ENCODE measurements at regions not wholly inside any gene's neighbourhood (a gene's known extent, or its start where the extent isn't known, plus 50 kb on each side); places are given as distances from the start of the nearest gene placed in this dataset.
"Not testable (repeated sequence)": the region's sequence is repeated elsewhere in the genome, so short reads cannot be mapped to it uniquely, and the experiment has no call there.

GRCh38 chr15:23764716-23765115 lies 77.6 kb upstream of the NDN start:
- no peak overlapping the region for H3K4me2 ChIP-seq (ENCODE audit: low read length)
- no peaks in the 10 kb centered on the region for H3K36me3 ChIP-seq (ENCODE audit: control insufficient read depth in 1 of 2, insufficient read depth in 2 of 2, low read length in 2 of 2)
- RAD21 ChIA-PET (ENCODE audit: low non-redundant PET in 1 of 2, low total read pairs in 2 of 2, uncharacterized antibody in 2 of 2, unreplicated experiment in 2 of 2) = no interaction called here
- no peak overlapping the region for H2AFZ ChIP-seq (ENCODE audit: low read depth, low read length, poor library complexity, severe bottlenecking)
- no peaks in the 10 kb centered on the region for H3K27me3 ChIP-seq (ENCODE audit: insufficient read depth, low read length)
- H3K9me3 ChIP-seq (ENCODE audit: control insufficient read depth in 1 of 2, insufficient read depth in 1 of 2, low read depth in 1 of 2, low read length in 2 of 2) = peaks cover 11 to 44% of the 10 kb centered on the region in 2 experiments; a peak in 2 of 4 replicates
- no peaks in the 10 kb centered on the region for H3K4me1 ChIP-seq (ENCODE audit: control insufficient read depth in 1 of 2, insufficient read depth in 2 of 2, low read length in 2 of 2)
- ATAC-seq (no peak), DNase-seq (ENCODE audit: low read depth, low spot score) (no peak)
- CTCF ChIA-PET = no interaction called here
- intact Hi-C loops (cut with micrococcal nuclease) = no loop called here
- no TSS peak for BruUV-seq (replicated peaks)
- no peak overlapping the region for H3K4me3 ChIP-seq (replicated peaks in 1 of 2; ENCODE audit: low read depth in 1 of 2, low read length in 2 of 2)
- no peak overlapping the region for H3K27ac ChIP-seq (ENCODE audit: low read depth, low read length)
- no peaks in the 10 kb centered on the region for H3K9me2 ChIP-seq (ENCODE audit: insufficient read depth)
- no peaks in the 10 kb centered on the region for H3K79me2 ChIP-seq (ENCODE audit: insufficient read depth, low read length)
- POLR2A ChIA-PET = no interaction called here
- TF ChIP-seq TCF7L2 (IDR thresholded peaks at IDR 0.05; ENCODE audit: borderline replicate concordance, extremely low read depth, insufficient read depth, insufficient read length) (no peak), EZH2phosphoT487 (IDR thresholded peaks at IDR 0.05; ENCODE audit: borderline replicate concordance) (no peak)
- no peak overlapping the region for H3K9ac ChIP-seq (ENCODE audit: low read length)
- no peaks in the 10 kb centered on the region for H4K20me1 ChIP-seq (ENCODE audit: insufficient read depth)

- ATAC-seq; H3K9ac ChIP-seq (ENCODE audit: low read length); H3K27me3 ChIP-seq (ENCODE audit: insufficient read depth, low read length); intact Hi-C loops (cut with micrococcal nuclease); CTCF ChIA-PET; RAD21 ChIA-PET (ENCODE audit: low non-redundant PET in 1 of 2, low total read pairs in 2 of 2, uncharacterized antibody in 2 of 2, unreplicated experiment in 2 of 2); H3K27ac ChIP-seq (ENCODE audit: low read depth, low read length); H3K9me2 ChIP-seq (ENCODE audit: insufficient read depth); H4K20me1 ChIP-seq (ENCODE audit: insufficient read depth); BruUV-seq (replicated peaks); POLR2A ChIA-PET; DNase-seq (ENCODE audit: low read depth, low spot score); H3K79me2 ChIP-seq (ENCODE audit: insufficient read depth, low read length); H3K4me2 ChIP-seq (ENCODE audit: low read length); H3K36me3 ChIP-seq (ENCODE audit: control insufficient read depth in 1 of 2, insufficient read depth in 2 of 2, low read length in 2 of 2); H2AFZ ChIP-seq (ENCODE audit: low read depth, low read length, poor library complexity, severe bottlenecking); H3K4me1 ChIP-seq (ENCODE audit: control insufficient read depth in 1 of 2, insufficient read depth in 2 of 2, low read length in 2 of 2); H3K4me3 ChIP-seq (replicated peaks in 1 of 2; ENCODE audit: low read depth in 1 of 2, low read length in 2 of 2): not testable (repeated sequence)
- H3K9me3 ChIP-seq (ENCODE audit: control insufficient read depth in 1 of 2, insufficient read depth in 1 of 2, low read depth in 1 of 2, low read length in 2 of 2) = peaks cover 8 to 32% of the 10 kb centered on the region in 2 experiments; a peak in 2 of 4 replicates
Observed at GRCh38 chr15:23766779-23767178, 79.7 kb upstream of the NDN start.

GRCh38 chr15:23773093-23773492 lies 86.0 kb upstream of the NDN start:
- Histone ChIP-seq H3K9me2 (ENCODE audit: insufficient read depth) (no peaks in the 10 kb centered on the region), H3K36me3 (ENCODE audit: control insufficient read depth in 1 of 2, insufficient read depth in 2 of 2, low read length in 2 of 2) (no peaks in the 10 kb centered on the region), H3K27me3 (ENCODE audit: insufficient read depth, low read length) (no peaks in the 10 kb centered on the region), H4K20me1 (ENCODE audit: insufficient read depth) (no peaks in the 10 kb centered on the region), H3K4me2 (ENCODE audit: low read length) (no peak overlapping the region), H3K9me3 (ENCODE audit: control insufficient read depth in 1 of 2, insufficient read depth in 1 of 2, low read depth in 1 of 2, low read length in 2 of 2) (peaks cover 10 to 24% of the 10 kb centered on the region in 2 experiments; a peak in 2 of 4 replicates), H3K9ac (ENCODE audit: low read length) (no peak overlapping the region), H3K27ac (ENCODE audit: low read depth, low read length) (no peak overlapping the region), H3K4me3 (replicated peaks in 1 of 2; ENCODE audit: low read depth in 1 of 2, low read length in 2 of 2) (no peak overlapping the region), H2AFZ (ENCODE audit: low read depth, low read length, poor library complexity, severe bottlenecking) (no peak overlapping the region), H3K79me2 (ENCODE audit: insufficient read depth, low read length) (no peaks in the 10 kb centered on the region), H3K4me1 (ENCODE audit: control insufficient read depth in 1 of 2, insufficient read depth in 2 of 2, low read length in 2 of 2) (no peaks in the 10 kb centered on the region)
- no peak for ATAC-seq
- POLR2A ChIA-PET = no interaction called here
- intact Hi-C loops (cut with micrococcal nuclease) = no loop called here
- no TSS peak for BruUV-seq (replicated peaks)
- RAD21 ChIA-PET (ENCODE audit: low non-redundant PET in 1 of 2, low total read pairs in 2 of 2, uncharacterized antibody in 2 of 2, unreplicated experiment in 2 of 2) = no interaction called here
- CTCF ChIA-PET = no interaction called here
- DNase-seq (ENCODE audit: low read depth, low spot score) = no peak
- no peak for TF ChIP-seq POLR2AphosphoS5 (IDR thresholded peaks at IDR 0.05; ENCODE audit: low read depth, low read length)
- no peak for TF ChIP-seq RAD21 (IDR thresholded peaks at IDR 0.05; ENCODE audit: low read depth)
- TF ChIP-seq CTCF (IDR thresholded peaks at IDR 0.05 in 2 of 3, conservative IDR thresholded peaks at IDR 0.05 in 1 of 3; ENCODE audit: borderline replicate concordance in 1 of 3, insufficient read depth in 1 of 3, low read depth in 2 of 3, low read length in 2 of 3) = no peak
- TF ChIP-seq JUND (IDR thresholded peaks at IDR 0.05) = no peak
- TF ChIP-seq POLR2A (IDR thresholded peaks at IDR 0.05; ENCODE audit: borderline replicate concordance, extremely low read depth, insufficient read depth, insufficient read length) = no peak
- no peak for TF ChIP-seq SP1 (IDR thresholded peaks at IDR 0.05; ENCODE audit: low read depth)
- TF ChIP-seq YY1 (IDR thresholded peaks at IDR 0.05; ENCODE audit: extremely low read depth, insufficient replicate concordance, low read depth, low read length) = no peak

Data from HCT116 (cell line).